Non-pigmented ciliary epithelial cell (primary cell): ENCODE measurements at regions not wholly inside any gene's neighbourhood (a gene's known extent, or its start where the extent isn't known, plus 50 kb on each side); places are given as distances from the start of the nearest gene placed in this dataset.
A peak's percentile ranks its signal among the peaks of the same experiment; 100 is the strongest.
"Not testable (repeated sequence)": the region's sequence is repeated elsewhere in the genome, so short reads cannot be mapped to it uniquely, and the experiment has no call there.

Experiments
- DNase-seq: peaks from one replicate; pipeline ENCODE4 v3.0.0-alpha.2; 2010; ENCODE audit warnings: low read depth

DNA sequence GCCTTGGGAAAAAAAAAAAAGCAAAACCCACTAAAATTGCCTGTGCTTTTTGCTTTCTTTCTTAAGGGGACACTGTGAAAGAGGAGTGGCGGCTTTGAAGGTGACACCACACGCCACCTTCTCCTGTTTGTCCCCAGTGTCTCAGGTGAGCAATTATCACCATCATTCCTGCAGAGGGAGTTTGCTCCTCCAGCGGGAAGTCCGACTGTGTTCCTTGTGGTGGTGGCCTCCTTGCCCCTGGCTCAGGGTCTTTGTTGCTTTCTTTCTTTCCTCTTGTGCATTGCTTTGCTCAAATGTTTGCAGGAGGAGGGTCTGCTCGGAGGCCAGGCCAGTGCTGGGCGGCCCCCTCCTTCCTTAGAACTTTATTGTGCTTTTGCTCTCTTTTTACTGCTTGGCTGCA is 164.3 kb upstream of the CXCR4 start:
- no peak for DNase-seq

DNA sequence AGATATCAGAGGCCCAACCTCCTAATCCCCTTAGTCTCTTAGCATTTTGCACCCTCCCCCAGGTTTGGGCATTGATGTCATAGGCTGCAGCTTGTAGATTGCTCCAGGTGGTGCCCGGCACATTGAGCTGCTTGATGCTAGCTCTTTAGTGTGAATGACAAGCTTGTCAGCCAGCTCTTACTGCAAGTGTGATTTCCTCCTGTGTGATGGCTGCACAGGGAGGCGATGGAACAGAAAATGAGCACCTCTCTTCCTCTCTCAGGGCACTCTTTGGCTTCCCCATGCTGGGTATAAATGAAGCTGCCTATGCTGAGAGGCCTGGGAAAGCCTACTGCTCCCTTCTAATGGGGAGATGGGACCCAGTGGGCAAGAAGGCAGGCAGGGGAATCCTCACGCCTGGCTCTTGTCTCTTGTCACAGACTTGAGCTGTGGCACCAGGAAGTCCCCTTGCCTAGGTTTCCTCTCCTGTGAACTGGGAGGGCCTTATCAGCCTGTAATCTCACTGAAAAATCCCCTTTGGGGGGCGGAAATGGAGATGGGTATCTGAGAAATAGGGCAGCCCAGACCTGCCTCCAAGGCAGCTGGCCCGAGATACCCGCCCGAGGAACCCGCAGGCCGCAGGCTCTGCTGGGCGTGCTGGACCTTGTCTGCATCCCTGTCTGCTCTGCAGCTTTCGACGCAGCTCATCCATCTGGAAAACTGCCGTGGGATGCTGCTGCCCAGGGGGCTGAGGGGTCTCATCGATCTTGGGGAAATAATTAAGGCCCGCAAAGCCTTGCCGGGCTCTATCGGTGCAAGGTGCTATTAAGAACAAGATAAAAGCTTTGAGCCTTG is 163.5 kb upstream of the CXCR4 start:
- DNase-seq, result no peak

DNA sequence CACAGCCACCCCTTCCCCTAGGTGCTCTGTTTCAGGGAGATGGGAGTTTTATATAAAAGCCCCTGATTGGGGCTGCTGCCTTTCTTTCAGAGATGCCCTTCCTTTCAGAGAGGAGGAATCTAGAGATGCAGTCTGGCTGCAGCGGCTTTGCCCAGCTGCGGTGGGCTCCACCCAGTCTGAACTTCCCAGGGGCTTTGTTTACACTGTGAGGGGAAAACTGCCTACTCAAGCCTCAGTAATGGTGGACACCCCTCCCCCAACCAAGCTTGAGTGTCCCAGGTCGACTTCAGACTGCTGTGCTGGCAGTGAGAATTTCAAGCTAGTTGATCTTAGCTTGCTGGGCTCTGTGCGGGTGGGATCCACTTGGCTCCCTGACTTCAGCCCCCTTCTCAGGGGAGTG is 148.4 kb upstream of the CXCR4 start:
- not testable (repeated sequence) for DNase-seq

- no peak for DNase-seq
Observed at GRCh38 chr2:136259551-136259950, 141.6 kb upstream of the CXCR4 start.

GRCh38 chr2:136257893-136258292 is 139.9 kb upstream of the CXCR4 start:
- DNase-seq, result no peak

DNA sequence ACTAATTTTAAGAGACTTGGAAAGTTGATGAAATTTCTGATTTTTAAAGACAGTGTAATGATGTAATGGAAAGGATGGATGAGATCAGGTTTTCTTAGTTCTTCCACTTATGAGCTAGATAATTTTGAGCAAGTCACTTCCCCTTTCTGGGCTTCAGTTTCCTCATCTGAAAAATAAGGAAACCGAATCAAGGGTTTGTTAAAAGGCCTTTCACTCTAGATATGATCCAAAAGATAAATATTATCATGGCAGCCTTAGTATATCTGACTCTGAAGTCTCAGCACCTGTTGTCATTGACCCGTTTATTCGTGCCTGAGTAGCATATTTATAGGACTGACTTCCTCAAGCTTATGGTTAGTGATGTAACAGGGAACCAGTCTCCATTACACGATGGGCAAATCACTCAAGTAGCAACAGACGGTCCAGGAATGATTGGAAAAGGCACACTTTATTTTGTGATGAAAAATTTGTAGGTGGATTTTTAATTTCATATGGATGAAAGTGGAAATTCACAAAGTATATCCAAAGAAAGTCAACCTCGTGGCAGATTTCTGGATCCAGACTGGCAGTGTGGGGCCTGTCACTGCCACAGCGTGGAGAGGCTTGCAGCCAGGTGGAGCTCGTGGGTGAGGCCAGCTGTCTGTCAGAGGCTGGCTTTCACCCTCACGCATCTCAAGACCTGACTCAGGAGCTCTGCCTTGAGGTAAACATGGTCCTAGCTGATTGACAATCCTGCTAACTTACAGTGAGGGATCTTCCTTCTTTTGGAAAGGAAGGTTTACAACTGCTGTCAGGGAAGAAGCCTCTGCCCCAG is 137.9 kb upstream of the CXCR4 start:
- DNase-seq, result no peak

GRCh38 chr2:136255127-136255526 is 137.2 kb upstream of the CXCR4 start:
- no peak for DNase-seq

- no peak for DNase-seq
Observed at GRCh38 chr2:136254681-136255080, 136.7 kb upstream of the CXCR4 start.

- no peak for DNase-seq
Observed at GRCh38 chr2:136253288-136254004, 135.5 kb upstream of the CXCR4 start.

DNA sequence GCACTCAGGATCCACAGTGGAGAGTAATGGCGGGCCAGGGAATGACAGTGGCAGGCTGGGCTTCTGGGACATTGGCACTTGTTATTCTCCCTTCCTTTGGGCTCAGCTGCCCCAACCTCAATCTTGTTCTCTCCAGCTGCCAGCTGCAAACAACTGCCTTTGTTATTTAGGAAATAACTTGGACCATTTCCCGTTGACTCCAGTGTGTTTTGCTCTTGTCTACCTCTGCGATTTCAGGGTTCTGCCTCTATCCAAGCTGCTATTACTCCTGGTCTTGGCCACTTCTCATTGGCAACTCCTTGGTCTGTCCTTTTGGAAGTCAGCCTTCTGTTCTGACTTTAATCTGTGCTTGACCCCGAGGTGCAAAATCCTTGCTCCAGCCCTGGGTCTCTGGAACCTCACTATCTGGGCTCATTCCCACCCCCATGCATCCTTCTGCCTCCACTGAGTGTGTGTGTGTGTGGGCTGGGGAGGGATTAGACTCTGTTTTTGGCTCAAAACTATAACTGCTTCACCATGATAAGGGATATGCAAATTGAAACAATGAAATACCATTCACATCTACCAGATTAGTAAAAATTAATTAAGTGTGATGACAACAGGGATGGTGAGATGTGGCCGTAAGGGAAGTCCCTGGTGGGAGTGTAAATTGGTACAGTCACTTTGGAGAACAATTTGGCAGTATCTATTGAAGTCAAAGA is 134.1 kb upstream of the CXCR4 start:
- DNase-seq, result no peak

DNA sequence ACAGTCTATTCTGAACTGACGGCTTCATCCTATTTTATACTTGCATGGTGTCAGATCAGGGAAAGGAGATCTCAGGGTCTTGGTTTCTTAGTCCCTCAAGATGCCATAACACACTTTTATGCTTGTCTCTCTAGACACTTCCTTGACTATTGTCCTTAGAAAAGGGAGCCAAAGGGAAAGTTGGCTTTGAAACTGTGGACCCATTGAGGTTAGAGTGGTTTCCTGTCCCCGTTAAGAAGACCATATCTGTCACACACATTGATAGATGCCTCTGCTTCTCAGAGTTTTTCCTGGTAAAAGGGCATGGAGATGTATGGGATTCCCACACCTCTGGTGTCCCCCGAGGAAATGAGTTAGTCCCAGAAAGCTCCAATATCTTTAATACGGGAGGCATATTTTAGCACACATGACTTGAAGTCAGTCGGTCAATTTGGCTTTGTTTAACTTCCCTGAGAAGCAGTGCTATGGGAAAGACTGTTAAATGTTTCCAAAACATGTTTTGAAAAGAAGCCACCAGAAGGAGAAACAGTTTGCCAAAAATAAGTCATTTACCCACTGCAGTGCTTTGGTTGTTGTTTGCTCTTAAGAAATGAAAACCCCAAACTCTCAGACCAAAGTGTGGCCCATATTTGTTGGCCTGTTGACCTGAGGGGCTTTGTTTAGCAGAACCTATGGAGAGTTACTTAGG is 133.4 kb upstream of the CXCR4 start:
- DNase-seq, result no peak

GRCh38 chr2:136250131-136250530 is 132.2 kb upstream of the CXCR4 start:
- DNase-seq, result no peak

GRCh38 chr2:136248907-136249306 is 131.0 kb upstream of the CXCR4 start:
- DNase-seq, result no peak

DNA sequence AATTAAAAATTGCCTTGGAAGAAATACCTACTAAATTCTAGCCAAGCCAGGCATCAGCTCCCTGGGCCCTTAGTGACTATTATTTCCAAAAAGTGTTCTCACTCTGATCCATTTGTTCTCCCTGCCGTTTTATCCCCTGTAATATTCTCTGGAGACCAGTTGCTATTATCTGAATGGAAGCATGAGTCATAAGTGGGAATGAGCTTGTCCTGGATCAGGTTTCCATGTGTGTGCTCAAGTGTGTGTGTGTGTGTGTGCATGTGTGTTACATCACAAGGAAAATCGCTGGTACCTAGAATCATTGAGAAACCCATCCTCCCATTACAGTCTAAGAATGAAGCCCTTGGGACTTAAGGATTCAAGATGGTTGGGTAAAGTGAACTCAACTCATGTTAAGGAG is 130.3 kb upstream of the CXCR4 start:
- DNase-seq, result peak; percentile 34

GRCh38 chr2:136247204-136247950 is 129.4 kb upstream of the CXCR4 start:
- no peak for DNase-seq

GRCh38 chr2:136246086-136246669 is 128.2 kb upstream of the CXCR4 start:
- DNase-seq, result no peak

- no peak for DNase-seq
Observed at GRCh38 chr2:136245211-136245610, 127.3 kb upstream of the CXCR4 start.

- no peak for DNase-seq
Observed at GRCh38 chr2:136244536-136244885, 126.6 kb upstream of the CXCR4 start.

- DNase-seq, result no peak
Observed at GRCh38 chr2:136243638-136244535, 125.9 kb upstream of the CXCR4 start.
